IPS DF 6.9 (cell line): ENCODE measurements at regions not wholly inside any gene's neighbourhood (a gene's known extent, or its start where the extent isn't known, plus 50 kb on each side); places are given as distances from the start of the nearest gene placed in this dataset.

Experiments
- DNase-seq: peaks from one replicate; pipeline ENCODE4 v3.0.0-alpha.2; 2013; ENCODE audit warnings: low read depth, low spot score
- H3K27ac ChIP-seq: one replicate; pipeline ENCODE4 v1.5.1; 2013; ENCODE audit warnings: low read length, control low read depth
- H3K27me3 ChIP-seq: 2 replicates; pipeline ENCODE4 v1.6.1; 2013; ENCODE audit warnings: mild to moderate bottlenecking, low read length; ENCODE audit not compliant: control insufficient read depth, insufficient read depth
- H3K36me3 ChIP-seq: 2 replicates; pipeline ENCODE4 v1.6.1; 2013; ENCODE audit warnings: low read length; ENCODE audit not compliant: control insufficient read depth, insufficient read depth
- H3K4me1 ChIP-seq: 2 replicates; pipeline ENCODE4 v1.6.1; 2013; ENCODE audit warnings: low read length; ENCODE audit not compliant: control insufficient read depth, insufficient read depth
- H3K4me3 ChIP-seq: 2 replicates; pipeline ENCODE4 v1.5.1; 2013; ENCODE audit warnings: mild to moderate bottlenecking, low read length
- H3K9me3 ChIP-seq: 2 replicates; pipeline ENCODE4 v1.6.1; 2013; ENCODE audit warnings: low read length, inconsistent platforms; ENCODE audit not compliant: control insufficient read depth, insufficient read depth
- WGBS: extraction: QIAGEN DNeasy Blood & Tissue Kit; methylation state at CpG from one replicate; pipeline ENCODE4 v1.1.7; 2013; ENCODE audit warnings: mixed read lengths, missing lambda C conversion rate; ENCODE audit not compliant: insufficient read length, insufficient coverage; 5-methylcytosine and 5-hydroxymethylcytosine counted together

DNA sequence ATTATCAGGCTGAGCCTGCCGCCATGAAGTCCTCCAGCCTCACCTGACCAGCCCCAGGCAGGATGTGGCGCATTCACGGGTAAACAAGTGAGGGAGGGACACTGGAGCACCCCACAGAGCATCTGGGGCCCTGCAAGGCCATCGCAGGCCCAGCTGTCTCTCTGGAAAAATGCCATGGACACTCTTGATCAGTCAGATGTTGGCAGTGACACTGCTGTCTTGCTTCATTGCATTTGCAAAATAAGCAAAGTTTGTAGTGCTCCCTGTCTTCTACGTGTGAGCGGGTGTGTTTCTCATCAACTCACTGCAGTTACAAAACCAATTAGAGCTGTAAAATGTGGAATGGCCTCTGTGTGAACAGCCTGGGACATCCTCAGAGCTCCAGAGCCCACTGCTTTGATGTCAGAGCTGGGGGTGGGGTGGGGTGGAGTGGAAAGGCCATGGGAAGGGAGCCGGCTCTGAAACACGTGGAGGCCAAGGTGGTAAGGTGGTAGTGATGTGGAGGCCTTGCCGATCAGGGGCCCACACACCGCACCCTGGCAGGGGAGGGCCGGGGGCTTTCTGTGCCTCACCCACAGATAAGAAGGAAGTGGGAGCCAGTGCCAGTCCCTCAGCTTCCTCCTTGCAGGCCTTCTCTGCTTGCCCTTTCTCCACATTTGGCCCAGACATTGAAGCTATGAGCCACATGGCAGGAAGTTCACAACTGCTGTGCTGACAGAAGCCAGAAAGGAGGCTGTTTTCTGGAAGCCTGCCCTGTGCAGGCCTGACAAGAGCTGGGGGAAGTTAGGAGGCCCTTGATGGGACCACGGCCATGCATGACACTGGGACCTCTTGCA lies 254.9 kb downstream of the RHOU start:
- DNase-seq, result no peak
- H3K4me1 ChIP-seq, result peaks cover 7% of the 10 kb centered on the region
- no peaks in the 10 kb centered on the region for H3K9me3 ChIP-seq
- WGBS, result no CpG with 5 or more reads among the region's 12 CpGs
- no peaks in the 10 kb centered on the region for H3K36me3 ChIP-seq
- H3K27me3 ChIP-seq, result no peaks in the 10 kb centered on the region
- H3K4me3 ChIP-seq, result no peak overlapping the region
- H3K27ac ChIP-seq, result no peak overlapping the region

- DNase-seq, result no peak
- no peak overlapping the region for H3K4me3 ChIP-seq
- H3K27ac ChIP-seq, result no peak overlapping the region
- H3K27me3 ChIP-seq, result no peaks in the 10 kb centered on the region
- no peaks in the 10 kb centered on the region for H3K9me3 ChIP-seq
- WGBS, result no CpG with 5 or more reads among the region's 13 CpGs
- no peaks in the 10 kb centered on the region for H3K36me3 ChIP-seq
- H3K4me1 ChIP-seq, result peaks cover 7% of the 10 kb centered on the region
Observed at GRCh38 chr1:228990906-228991569, 255.8 kb downstream of the RHOU start.

- peaks cover 7% of the 10 kb centered on the region for H3K4me1 ChIP-seq
- H3K9me3 ChIP-seq, result no peaks in the 10 kb centered on the region
- no CpG with 5 or more reads among the region's 2 CpGs for WGBS
- H3K36me3 ChIP-seq, result no peaks in the 10 kb centered on the region
- H3K27me3 ChIP-seq, result no peaks in the 10 kb centered on the region
- DNase-seq, result no peak
- no peak overlapping the region for H3K27ac ChIP-seq
- no peak overlapping the region for H3K4me3 ChIP-seq
Observed at GRCh38 chr1:228992044-228992443, 256.8 kb downstream of the RHOU start.

DNA sequence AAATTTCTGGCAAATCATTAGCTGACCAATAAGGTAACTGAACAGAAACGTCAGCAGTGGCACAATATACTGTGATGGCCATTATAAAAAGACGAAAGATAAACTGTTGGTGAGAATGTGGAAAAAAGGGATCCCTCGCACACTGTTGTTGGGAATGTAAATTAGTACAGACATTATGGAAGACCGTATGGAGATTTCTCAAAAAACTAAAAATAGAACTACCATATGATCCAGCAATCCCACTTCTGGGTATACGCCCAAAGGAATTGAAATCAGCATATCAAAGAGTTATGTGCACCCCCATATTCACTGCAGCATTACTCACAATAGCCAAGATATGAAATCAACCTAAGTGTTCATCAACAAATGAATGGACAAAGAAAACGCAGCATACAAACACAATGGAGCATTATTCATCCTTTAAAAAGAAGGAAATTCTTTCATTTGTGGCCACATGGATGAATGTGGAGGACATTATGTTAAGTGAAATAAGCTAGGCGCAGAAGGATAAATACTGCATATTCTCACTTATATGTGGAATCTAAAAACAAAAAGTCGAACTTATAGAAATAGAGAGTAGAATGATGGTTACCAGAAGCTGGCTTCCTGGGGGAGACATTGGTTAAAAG lies 257.7 kb downstream of the RHOU start:
- Histone ChIP-seq H3K27ac (no peak overlapping the region), H3K27me3 (no peaks in the 10 kb centered on the region), H3K4me3 (no peak overlapping the region), H3K4me1 (peaks cover 4% of the 10 kb centered on the region; the same call in 1 of the 2 replicates), H3K9me3 (no peaks in the 10 kb centered on the region), H3K36me3 (no peaks in the 10 kb centered on the region)
- no CpG with 5 or more reads among the region's 8 CpGs for WGBS
- no peak for DNase-seq

DNA sequence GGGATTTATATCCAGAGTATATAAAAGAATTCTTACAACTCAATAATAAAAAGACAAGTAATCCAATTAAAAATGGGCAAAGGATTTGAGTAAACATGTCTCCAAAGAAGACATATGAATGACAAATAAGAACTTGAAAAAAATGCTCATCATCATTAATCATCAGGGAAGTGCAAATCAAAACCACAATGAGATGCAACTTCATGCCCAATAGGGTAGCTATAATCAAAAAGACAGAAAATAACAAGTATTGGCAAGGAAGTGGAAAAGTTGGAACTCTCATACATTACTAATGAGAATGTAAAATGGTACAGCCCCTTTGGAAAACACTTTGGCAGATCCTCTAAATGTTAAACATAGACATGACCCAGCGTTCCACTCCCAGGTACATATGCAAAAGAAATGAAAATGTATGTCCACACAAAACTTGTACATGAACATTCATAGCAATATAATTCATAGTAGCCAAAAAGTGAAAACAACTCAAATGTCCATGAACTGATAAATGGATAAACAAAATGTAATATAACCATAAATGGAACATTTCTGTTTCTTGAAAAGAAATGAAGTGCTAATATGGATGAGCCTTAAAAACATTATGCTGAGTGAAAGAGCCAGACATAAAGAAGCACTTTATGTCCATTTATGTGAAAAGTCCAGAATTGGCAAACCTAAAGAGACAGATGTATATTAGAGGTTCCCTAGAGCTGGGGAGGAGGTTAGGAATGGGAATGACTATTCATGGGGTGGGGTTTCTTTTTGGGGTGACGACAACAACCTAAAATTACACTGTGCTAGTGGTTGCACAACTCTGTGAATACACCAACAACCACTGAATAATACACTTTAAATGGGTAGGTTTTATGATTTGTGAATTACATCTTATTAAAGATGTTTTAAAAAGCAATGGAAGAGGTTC lies 259.7 kb downstream of the RHOU start:
- no peak overlapping the region for H3K27ac ChIP-seq
- WGBS, result no CpG with 5 or more reads among the region's 2 CpGs
- no peaks in the 10 kb centered on the region for H3K4me1 ChIP-seq
- no peak for DNase-seq
- no peaks in the 10 kb centered on the region for H3K9me3 ChIP-seq
- no peaks in the 10 kb centered on the region for H3K36me3 ChIP-seq
- no peak overlapping the region for H3K4me3 ChIP-seq
- no peaks in the 10 kb centered on the region for H3K27me3 ChIP-seq

- Histone ChIP-seq H3K36me3 (no peaks in the 10 kb centered on the region), H3K4me1 (no peaks in the 10 kb centered on the region), H3K9me3 (no peaks in the 10 kb centered on the region), H3K27me3 (no peaks in the 10 kb centered on the region), H3K4me3 (no peak overlapping the region), H3K27ac (no peak overlapping the region)
- WGBS, result no CpG with 5 or more reads among the region's 6 CpGs
- no peak for DNase-seq
Observed at GRCh38 chr1:228996281-228996680, 261.0 kb downstream of the RHOU start.

DNA sequence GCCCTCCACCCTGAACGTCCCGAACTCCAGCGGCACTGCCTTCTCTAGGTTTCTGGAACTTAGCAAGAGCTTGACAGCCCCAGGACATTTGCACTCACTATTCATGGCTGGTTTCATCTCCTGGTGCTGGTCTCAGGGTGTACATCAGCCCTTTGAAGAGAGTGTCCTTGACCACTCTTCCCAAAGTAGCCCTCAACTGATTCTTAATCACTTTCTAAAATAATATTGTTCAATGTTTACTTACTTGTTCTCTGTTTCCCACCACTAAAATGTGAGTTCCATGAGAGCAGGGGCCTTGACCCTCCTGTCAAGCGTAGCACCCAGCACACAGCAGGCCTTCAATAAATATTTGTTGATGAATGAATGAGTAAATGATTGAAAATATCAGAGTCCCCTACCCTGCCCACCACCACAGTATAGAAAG lies 262.5 kb downstream of the RHOU start:
- H3K27me3 ChIP-seq, result no peaks in the 10 kb centered on the region
- no peaks in the 10 kb centered on the region for H3K4me1 ChIP-seq
- WGBS, result no CpG with 5 or more reads among the region's 4 CpGs
- H3K9me3 ChIP-seq, result no peaks in the 10 kb centered on the region
- no peak for DNase-seq
- no peak overlapping the region for H3K27ac ChIP-seq
- H3K36me3 ChIP-seq, result no peaks in the 10 kb centered on the region
- H3K4me3 ChIP-seq, result no peak overlapping the region

- no CpG with 5 or more reads among the region's 6 CpGs for WGBS
- DNase-seq, result no peak
Observed at GRCh38 chr1:228998179-228998578, 262.9 kb downstream of the RHOU start.

GRCh38 chr1:228999446-229000170 lies 264.3 kb downstream of the RHOU start:
- H3K27ac ChIP-seq, result no peak overlapping the region
- no peaks in the 10 kb centered on the region for H3K4me1 ChIP-seq
- no peak overlapping the region for H3K4me3 ChIP-seq
- no CpG with 5 or more reads among the region's 9 CpGs for WGBS
- no peaks in the 10 kb centered on the region for H3K36me3 ChIP-seq
- no peaks in the 10 kb centered on the region for H3K9me3 ChIP-seq
- no peaks in the 10 kb centered on the region for H3K27me3 ChIP-seq
- DNase-seq, result no peak

More at GRCh38 chr1:228998179-228998578, 262.9 kb downstream of the RHOU start:
- H3K4me1 ChIP-seq, result no peaks in the 10 kb centered on the region
- H3K27me3 ChIP-seq, result no peaks in the 10 kb centered on the region
- H3K4me3 ChIP-seq, result no peak overlapping the region
- no peak overlapping the region for H3K27ac ChIP-seq
- H3K36me3 ChIP-seq, result no peaks in the 10 kb centered on the region
- no peaks in the 10 kb centered on the region for H3K9me3 ChIP-seq
